Endodermal cell (in vitro differentiated cells): ENCODE measurements at regions not wholly inside any gene's neighbourhood (a gene's known extent, or its start where the extent isn't known, plus 50 kb on each side); places are given as distances from the start of the nearest gene placed in this dataset.

ENCODE experiments used
- DNase-seq: peaks from one replicate; pipeline ENCODE4 v3.0.0-alpha.2; 2017
- H3K27ac ChIP-seq: 2 replicates; pipeline ENCODE4 v1.5.1; 2013; ENCODE audit warnings: mild to moderate bottlenecking, low read depth, low read length, moderate library complexity
- H3K27me3 ChIP-seq: 2 replicates; pipeline ENCODE4 v1.6.1; 2013; ENCODE audit warnings: mild to moderate bottlenecking, low read length, moderate library complexity; ENCODE audit not compliant: insufficient read depth, control insufficient read depth, poor library complexity, severe bottlenecking
- H3K36me3 ChIP-seq: 2 replicates; pipeline ENCODE4 v1.7.0; 2013; ENCODE audit warnings: mild to moderate bottlenecking, low read length, moderate library complexity; ENCODE audit not compliant: control insufficient read depth, insufficient read depth
- H3K4me1 ChIP-seq: one replicate; pipeline ENCODE4 v1.7.0; 2013; ENCODE audit warnings: low read length; ENCODE audit not compliant: control insufficient read depth, insufficient read depth
- H3K4me3 ChIP-seq: 2 replicates; pipeline ENCODE4 v1.5.1; 2013; ENCODE audit warnings: mild to moderate bottlenecking, low read length, moderate library complexity
- H3K9ac ChIP-seq: 2 replicates; pipeline ENCODE4 v1.6.1; 2013; ENCODE audit warnings: mild to moderate bottlenecking, low read length, moderate library complexity; ENCODE audit not compliant: poor library complexity, severe bottlenecking; ENCODE audit errors: extremely low read depth
- H3K9me3 ChIP-seq: 2 replicates; pipeline ENCODE4 v1.6.1; 2013; ENCODE audit warnings: mild to moderate bottlenecking, low read length, moderate library complexity; ENCODE audit not compliant: control insufficient read depth
- H3K27ac Mint-ChIP-seq: 2 replicates; pipeline ENCODE4 v1.8.0; 2020; ENCODE audit warnings: mixed read lengths
- H3K27me3 Mint-ChIP-seq: 2 replicates; pipeline ENCODE4 v1.8.0; 2021; ENCODE audit warnings: mild to moderate bottlenecking, mixed read lengths; ENCODE audit not compliant: insufficient read depth
- H3K36me3 Mint-ChIP-seq: 2 replicates; pipeline ENCODE4 v1.8.0; 2020; ENCODE audit warnings: low read depth, mixed read lengths
- H3K4me1 Mint-ChIP-seq: 2 replicates; pipeline ENCODE4 v1.8.0; 2020; ENCODE audit warnings: mixed read lengths
- H3K4me3 Mint-ChIP-seq: 2 replicates; pipeline ENCODE4 v1.8.0; 2020; ENCODE audit warnings: mild to moderate bottlenecking, moderate library complexity, mixed read lengths
- H3K9me3 Mint-ChIP-seq: 2 replicates; pipeline ENCODE4 v1.8.0; 2020; ENCODE audit warnings: mild to moderate bottlenecking, mixed read lengths
- CTCF ChIP-seq: fragments of 200-600 bp; sonication (generic); conservative IDR thresholded peaks from 2 replicates; pipeline ENCODE4 v1.5.0; 2021; ENCODE audit warnings: antibody characterized with exemption, mild to moderate bottlenecking
- WGBS, 2 experiments: methylation state at CpG; one replicate each; pipeline versions ENCODE4 v1.1.5 to v1.1.7; 2013; ENCODE audit warnings: missing lambda C conversion rate in 2 of 2, mixed read lengths in 1 of 2; ENCODE audit not compliant: insufficient coverage in 1 of 2, insufficient read length in 1 of 2; 5-methylcytosine and 5-hydroxymethylcytosine counted together

DNA sequence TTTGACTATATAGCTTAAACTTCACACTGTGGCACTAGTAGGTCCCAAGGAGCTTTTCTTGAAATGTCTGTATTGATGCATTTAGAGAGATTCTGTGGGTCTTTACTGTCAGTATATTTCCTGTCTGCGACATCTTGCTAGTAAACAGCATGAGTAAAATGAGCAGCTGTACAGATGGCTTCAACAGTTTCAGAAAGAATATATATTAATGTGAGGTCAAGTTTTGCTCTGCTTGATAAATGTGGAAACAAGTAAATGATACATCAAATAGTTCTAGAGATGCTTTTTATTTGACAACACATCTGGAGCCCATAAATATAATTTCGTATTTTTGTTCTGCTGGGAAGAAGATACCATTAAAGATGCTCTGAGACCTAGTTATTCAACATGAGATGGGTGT is 310.9 kb upstream of the COL3A1 start:
- H3K27ac ChIP-seq, result no peak overlapping the region
- H3K36me3 ChIP-seq, result no peaks in the 10 kb centered on the region
- WGBS, 2 experiments, result 84% methylated on average over 2 of the region's 2 CpGs; no CpG with 5 or more reads in 1 of the 2 experiments
- no peaks in the 10 kb centered on the region for H3K9me3 Mint-ChIP-seq
- H3K4me3 ChIP-seq, result no peak overlapping the region
- no peaks in the 10 kb centered on the region for H3K27me3 ChIP-seq
- H3K27ac Mint-ChIP-seq, result no peak overlapping the region
- H3K27me3 Mint-ChIP-seq, result no peaks in the 10 kb centered on the region
- no peaks in the 10 kb centered on the region for H3K4me1 ChIP-seq
- no peak for TF ChIP-seq CTCF
- no peaks in the 10 kb centered on the region for H3K4me1 Mint-ChIP-seq
- DNase-seq, result no peak
- H3K9me3 ChIP-seq, result no peaks in the 10 kb centered on the region
- no peak overlapping the region for H3K9ac ChIP-seq
- no peaks in the 10 kb centered on the region for H3K36me3 Mint-ChIP-seq
- H3K4me3 Mint-ChIP-seq, result no peak overlapping the region

GRCh38 chr2:188664416-188664815 is 309.8 kb upstream of the COL3A1 start:
- no peaks in the 10 kb centered on the region for H3K9me3 ChIP-seq
- no peaks in the 10 kb centered on the region for H3K36me3 Mint-ChIP-seq
- H3K27me3 ChIP-seq, result no peaks in the 10 kb centered on the region
- no peak overlapping the region for H3K4me3 ChIP-seq
- no peaks in the 10 kb centered on the region for H3K4me1 ChIP-seq
- H3K27ac ChIP-seq, result no peak overlapping the region
- H3K4me3 Mint-ChIP-seq, result no peak overlapping the region
- no peak for DNase-seq
- H3K36me3 ChIP-seq, result no peaks in the 10 kb centered on the region
- WGBS, 2 experiments, result 96% methylated on average over 2 of the region's 2 CpGs; no CpG with 5 or more reads in 1 of the 2 experiments
- TF ChIP-seq CTCF, result no peak
- H3K4me1 Mint-ChIP-seq, result no peaks in the 10 kb centered on the region
- H3K27ac Mint-ChIP-seq, result no peak overlapping the region
- H3K9ac ChIP-seq, result no peak overlapping the region
- H3K9me3 Mint-ChIP-seq, result no peaks in the 10 kb centered on the region
- no peaks in the 10 kb centered on the region for H3K27me3 Mint-ChIP-seq

- Mint-ChIP-seq H3K36me3 (no peaks in the 10 kb centered on the region), H3K9me3 (no peaks in the 10 kb centered on the region), H3K4me3 (no peak overlapping the region), H3K4me1 (no peaks in the 10 kb centered on the region), H3K27ac (no peak overlapping the region), H3K27me3 (no peaks in the 10 kb centered on the region)
- Histone ChIP-seq H3K4me3 (no peak overlapping the region), H3K36me3 (no peaks in the 10 kb centered on the region), H3K9me3 (no peaks in the 10 kb centered on the region), H3K9ac (no peak overlapping the region), H3K27me3 (no peaks in the 10 kb centered on the region), H3K4me1 (no peaks in the 10 kb centered on the region), H3K27ac (no peak overlapping the region)
- WGBS, 2 experiments, result 86% methylated on average over 2 of the region's 3 CpGs; no CpG with 5 or more reads in 1 of the 2 experiments
- no peak for TF ChIP-seq CTCF
- no peak for DNase-seq
Measured at GRCh38 chr2:188664951-188665595, 309.1 kb upstream of the COL3A1 start.
